MM.1S (cell line): ENCODE measurements at regions not wholly inside any gene's neighbourhood (a gene's known extent, or its start where the extent isn't known, plus 50 kb on each side); places are given as distances from the start of the nearest gene placed in this dataset.

Experiments
- DNase-seq: peaks from one replicate; pipeline ENCODE4 v3.0.0-alpha.2; 2015
- H2AFZ ChIP-seq: fragments of 300-600 bp; sonication (generic); 2 replicates; pipeline ENCODE4 v1.6.0; 2016; ENCODE audit warnings: antibody characterized with exemption, low read length
- H3F3A ChIP-seq: fragments of 300-600 bp; sonication (generic); 2 replicates; pipeline ENCODE4 v1.6.1; 2016; ENCODE audit warnings: mild to moderate bottlenecking, antibody characterized with exemption, low read length, moderate library complexity, mixed read lengths; ENCODE audit not compliant: insufficient read depth
- H3K27ac ChIP-seq: fragments of 300-600 bp; sonication (generic); 2 replicates; pipeline ENCODE4 v1.5.1; 2016; ENCODE audit warnings: mild to moderate bottlenecking, low read length
- H3K27me3 ChIP-seq: fragments of 300-600 bp; sonication (generic); replicated peaks from 2 replicates; pipeline ENCODE4 v1.6.0; 2016; ENCODE audit warnings: low read length; ENCODE audit not compliant: insufficient read depth
- H3K36me3 ChIP-seq: fragments of 300-600 bp; sonication (generic); replicated peaks from 2 replicates; pipeline ENCODE4 v1.6.1; 2016; ENCODE audit warnings: mild to moderate bottlenecking, low read length, mixed read lengths; ENCODE audit not compliant: insufficient read depth
- H3K4me1 ChIP-seq: fragments of 300-600 bp; sonication (generic); 2 replicates; pipeline ENCODE4 v1.6.1; 2016; ENCODE audit warnings: low read length, mixed read lengths
- H3K4me2 ChIP-seq: fragments of 300-600 bp; sonication (generic); 2 replicates; pipeline ENCODE4 v1.6.0; 2016; ENCODE audit warnings: low read depth, low read length
- H3K4me3 ChIP-seq: fragments of 300-600 bp; sonication (generic); 2 replicates; pipeline ENCODE4 v1.5.1; 2016; ENCODE audit warnings: low read length, mixed read lengths
- H3K79me2 ChIP-seq: fragments of 300-600 bp; sonication (generic); 2 replicates; pipeline ENCODE4 v1.6.1; 2016; ENCODE audit warnings: mixed run types, low read length, mixed read lengths
- H3K9ac ChIP-seq: fragments of 300-600 bp; sonication (generic); 2 replicates; pipeline ENCODE4 v1.6.1; 2016; ENCODE audit warnings: low read length, mixed read lengths
- H3K9me2 ChIP-seq: fragments of 300-600 bp; sonication (generic); replicated peaks from 2 replicates; pipeline ENCODE4 v1.6.1; 2016; ENCODE audit warnings: mild to moderate bottlenecking, low read length, mixed read lengths; ENCODE audit not compliant: insufficient read depth
- H3K9me3 ChIP-seq: fragments of 300-600 bp; sonication (generic); replicated peaks from 2 replicates; pipeline ENCODE4 v1.6.1; 2016; ENCODE audit warnings: mild to moderate bottlenecking, low read length, mixed read lengths; ENCODE audit not compliant: insufficient read depth
- H4K20me1 ChIP-seq: fragments of 300-600 bp; sonication (generic); 2 replicates; pipeline ENCODE4 v1.6.1; 2016; ENCODE audit warnings: mild to moderate bottlenecking, low read length, moderate library complexity, mixed read lengths; ENCODE audit not compliant: insufficient read depth
- EZH2 ChIP-seq: fragments of 300-600 bp; sonication (generic); optimal IDR thresholded peaks from 2 replicates; pipeline ENCODE3; 2017; ENCODE audit warnings: low read depth, mild to moderate bottlenecking, antibody characterized with exemption, low read length, mixed read lengths
- EZH2phosphoT487 ChIP-seq: fragments of 300-600 bp; sonication (generic); IDR thresholded peaks from 2 replicates; pipeline ENCODE4 v1.6.1; 2018; ENCODE audit warnings: antibody characterized with exemption, low read length
- TF ChIP-seq, protein P1 (sequence below): fragments of 300-600 bp; sonication (generic); IDR thresholded peaks from 2 replicates; pipeline ENCODE4 v1.5.1; 2016; ENCODE audit warnings: antibody characterized with exemption, low read length, mixed read lengths

DNA sequence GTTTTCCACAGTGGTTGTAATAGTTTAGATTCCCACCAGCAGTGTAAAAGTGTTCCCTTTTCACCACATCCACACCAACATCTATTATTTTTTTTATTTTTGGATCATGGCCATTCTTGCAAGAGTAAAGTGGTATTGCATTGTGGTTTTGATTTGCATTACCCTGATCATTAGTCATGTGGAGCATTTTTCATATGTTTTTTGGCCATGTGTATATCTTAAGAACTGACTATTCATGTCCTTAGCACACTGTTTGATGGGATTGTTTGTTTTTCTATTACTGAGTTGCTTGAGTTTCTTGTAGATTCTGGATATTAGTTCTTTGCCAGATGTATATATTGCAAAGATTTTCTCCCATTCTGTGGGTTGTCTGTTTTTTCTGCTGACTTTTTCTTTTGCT is 820.1 kb downstream of the TENT5A start:
- Histone ChIP-seq H3K4me2 (no peak overlapping the region), H4K20me1 (no peaks in the 10 kb centered on the region), H3K4me1 (no peaks in the 10 kb centered on the region), H2AFZ (no peak overlapping the region), H3K4me3 (no peak overlapping the region), H3K9me2 (no peaks in the 10 kb centered on the region), H3K9me3 (no peaks in the 10 kb centered on the region), H3K79me2 (no peaks in the 10 kb centered on the region), H3K9ac (no peak overlapping the region), H3F3A (no peaks in the 10 kb centered on the region), H3K36me3 (no peaks in the 10 kb centered on the region), H3K27ac (no peak overlapping the region), H3K27me3 (no peaks in the 10 kb centered on the region)
- no peak for DNase-seq
- TF ChIP-seq EZH2, result no peak
- TF ChIP-seq EZH2phosphoT487, result no peak
- TF ChIP-seq, protein P1, sequence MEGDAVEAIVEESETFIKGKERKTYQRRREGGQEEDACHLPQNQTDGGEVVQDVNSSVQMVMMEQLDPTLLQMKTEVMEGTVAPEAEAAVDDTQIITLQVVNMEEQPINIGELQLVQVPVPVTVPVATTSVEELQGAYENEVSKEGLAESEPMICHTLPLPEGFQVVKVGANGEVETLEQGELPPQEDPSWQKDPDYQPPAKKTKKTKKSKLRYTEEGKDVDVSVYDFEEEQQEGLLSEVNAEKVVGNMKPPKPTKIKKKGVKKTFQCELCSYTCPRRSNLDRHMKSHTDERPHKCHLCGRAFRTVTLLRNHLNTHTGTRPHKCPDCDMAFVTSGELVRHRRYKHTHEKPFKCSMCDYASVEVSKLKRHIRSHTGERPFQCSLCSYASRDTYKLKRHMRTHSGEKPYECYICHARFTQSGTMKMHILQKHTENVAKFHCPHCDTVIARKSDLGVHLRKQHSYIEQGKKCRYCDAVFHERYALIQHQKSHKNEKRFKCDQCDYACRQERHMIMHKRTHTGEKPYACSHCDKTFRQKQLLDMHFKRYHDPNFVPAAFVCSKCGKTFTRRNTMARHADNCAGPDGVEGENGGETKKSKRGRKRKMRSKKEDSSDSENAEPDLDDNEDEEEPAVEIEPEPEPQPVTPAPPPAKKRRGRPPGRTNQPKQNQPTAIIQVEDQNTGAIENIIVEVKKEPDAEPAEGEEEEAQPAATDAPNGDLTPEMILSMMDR, result no peak

DNA sequence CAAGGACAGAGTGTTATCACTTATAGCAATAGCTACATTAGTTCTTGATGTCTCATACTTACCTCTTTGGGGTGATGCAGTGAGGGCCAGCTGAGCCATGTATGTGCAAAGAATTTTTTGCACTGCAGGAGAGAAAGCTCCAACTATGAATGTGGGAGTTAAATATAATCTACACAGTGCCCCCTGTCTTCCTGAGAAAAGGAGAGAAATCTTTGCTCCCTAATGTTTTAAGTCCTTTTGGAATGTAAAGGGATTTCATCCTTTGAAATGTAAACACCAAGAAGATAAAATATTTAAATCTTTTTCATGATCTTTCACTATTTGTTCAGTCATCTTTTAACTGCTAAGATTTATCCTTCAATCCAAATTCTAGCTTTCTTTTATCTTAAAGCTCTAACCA is 822.1 kb downstream of the TENT5A start:
- H3K36me3 ChIP-seq, result no peaks in the 10 kb centered on the region
- H2AFZ ChIP-seq, result no peak overlapping the region
- no peaks in the 10 kb centered on the region for H4K20me1 ChIP-seq
- H3F3A ChIP-seq, result no peaks in the 10 kb centered on the region
- DNase-seq, result no peak
- no peak overlapping the region for H3K4me3 ChIP-seq
- TF ChIP-seq EZH2, result no peak
- no peak for TF ChIP-seq EZH2phosphoT487
- TF ChIP-seq, protein P1, result no peak
- H3K27ac ChIP-seq, result no peak overlapping the region
- H3K9me2 ChIP-seq, result no peaks in the 10 kb centered on the region
- no peaks in the 10 kb centered on the region for H3K27me3 ChIP-seq
- H3K79me2 ChIP-seq, result no peaks in the 10 kb centered on the region
- H3K9ac ChIP-seq, result no peak overlapping the region
- H3K4me1 ChIP-seq, result no peaks in the 10 kb centered on the region
- no peak overlapping the region for H3K4me2 ChIP-seq
- H3K9me3 ChIP-seq, result no peaks in the 10 kb centered on the region

DNA sequence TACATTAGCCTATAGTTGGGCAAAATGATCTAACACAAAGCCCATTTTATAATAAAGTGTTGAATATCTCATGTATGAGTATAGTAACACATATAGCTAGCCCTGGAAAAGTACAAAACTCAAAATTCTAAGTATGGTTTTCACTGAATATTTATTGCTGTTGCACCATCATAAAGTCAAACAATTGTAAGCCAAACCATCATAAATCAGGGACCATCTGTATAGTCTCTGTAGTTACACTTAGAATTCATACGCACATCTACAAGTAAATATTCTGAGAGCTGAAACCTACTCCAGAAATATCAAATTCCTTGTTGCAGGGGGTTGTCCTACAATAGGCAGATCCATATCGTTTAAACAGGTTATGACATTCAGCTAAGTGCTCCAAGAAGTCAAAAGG is 817.3 kb downstream of the BCKDHB start:
- Histone ChIP-seq H3K9me3 (no peaks in the 10 kb centered on the region), H3K27me3 (no peaks in the 10 kb centered on the region), H3K4me2 (no peak overlapping the region), H3F3A (no peaks in the 10 kb centered on the region), H2AFZ (no peak overlapping the region), H3K36me3 (no peaks in the 10 kb centered on the region), H3K79me2 (no peaks in the 10 kb centered on the region), H3K27ac (no peak overlapping the region), H3K4me3 (no peak overlapping the region), H3K4me1 (no peaks in the 10 kb centered on the region), H3K9ac (no peak overlapping the region), H3K9me2 (no peaks in the 10 kb centered on the region), H4K20me1 (no peaks in the 10 kb centered on the region)
- DNase-seq, result no peak
- TF ChIP-seq EZH2, result no peak
- TF ChIP-seq, protein P1, result no peak
- TF ChIP-seq EZH2phosphoT487, result no peak
